Endothelial cell of umbilical vein (primary cell): ENCODE measurements at regions not wholly inside any gene's neighbourhood (a gene's known extent, or its start where the extent isn't known, plus 50 kb on each side); places are given as distances from the start of the nearest gene placed in this dataset.

Source experiments
- BruUV-seq: library from RNA; stranded (reverse); fragments of 400-500 nt; replicated peaks from 2 replicates; lab custom pipeline; 2021; lab: Mats Ljungman, UMichigan
- CTCF ChIA-PET: fragments of 300-600, 350-600 bp; sonication (Branson Sonifier 250); formaldehyde crosslinking; loops from one replicate; lab custom pipeline; 2021; ENCODE audit warnings: antibody characterized with exemption, inconsistent platforms; lab: Charles Lee
- POLR2A ChIA-PET: fragments of 300-600, 350-600 bp; sonication (Branson Sonifier 250); formaldehyde crosslinking; loops from one replicate; lab custom pipeline; 2021; ENCODE audit warnings: antibody characterized with exemption, inconsistent platforms; lab: Charles Lee
- DNase-seq: peaks from one replicate; pipeline ENCODE4 v3.0.0-alpha.2; 2011; ENCODE audit warnings: low read depth, low spot score
- FAIRE-seq: peaks from 2 replicates; lab custom pipeline; 2011; peaks lifted over from hg19 to GRCh38; lab: Jason Lieb, UNC
- H2AFZ ChIP-seq: 2 replicates; pipeline ENCODE4 v1.6.0; 2012; ENCODE audit warnings: low read depth, low read length, control low read depth, inconsistent platforms
- H3K27ac ChIP-seq: 2 replicates; pipeline ENCODE4 v1.5.1; 2011; ENCODE audit warnings: low read depth, mild to moderate bottlenecking, control low read depth, low read length, moderate library complexity; ENCODE audit not compliant: insufficient read depth
- H3K27me3 ChIP-seq, 2 experiments: 2 replicates each; pipeline versions ENCODE4 v1.6.0 to v1.6.1; 2011; ENCODE audit warnings: low read length in 2 of 2, mixed read lengths in 1 of 2; ENCODE audit not compliant: control insufficient read depth in 2 of 2, insufficient read depth in 2 of 2
- H3K36me3 ChIP-seq, 2 experiments: 2 replicates in 1 of 2; 3 replicates in 1 of 2; pipeline ENCODE4 v1.5.1; 2011; ENCODE audit warnings: low read length in 2 of 2, mild to moderate bottlenecking in 1 of 2, moderate library complexity in 1 of 2; ENCODE audit not compliant: control insufficient read depth in 2 of 2, insufficient read depth in 2 of 2; ENCODE audit errors: extremely low read depth in 1 of 2
- H3K4me1 ChIP-seq: 3 replicates; pipeline ENCODE4 v1.5.1; 2011; ENCODE audit warnings: mild to moderate bottlenecking, low read length; ENCODE audit not compliant: control insufficient read depth, insufficient read depth; ENCODE audit errors: extremely low read depth
- H3K4me2 ChIP-seq: 2 replicates; pipeline ENCODE4 v1.6.1; 2011; ENCODE audit warnings: low read length, control low read depth, mixed read lengths; ENCODE audit not compliant: insufficient read depth
- H3K4me3 ChIP-seq, 3 experiments: fragments of 200-600 bp in 1 of 3; sonication (generic), shearing (Covaris generic) in 1 of 3; replicated peaks in 1 of 3; 2 replicates each; pipeline ENCODE4 v1.5.1; 2011 to 2016; ENCODE audit warnings: control low read depth in 3 of 3, low read length in 3 of 3, mild to moderate bottlenecking in 2 of 3, inconsistent platforms in 1 of 3, low read depth in 1 of 3, moderate library complexity in 1 of 3; ENCODE audit not compliant: insufficient read depth in 1 of 3
- H3K79me2 ChIP-seq: 2 replicates; pipeline ENCODE4 v1.6.0; 2012; ENCODE audit warnings: low read length, inconsistent platforms; ENCODE audit not compliant: control insufficient read depth, insufficient read depth
- H3K9ac ChIP-seq: replicated peaks from 2 replicates; pipeline ENCODE3; 2011; ENCODE audit warnings: low read length, control low read depth; ENCODE audit not compliant: insufficient read depth; ENCODE audit errors: extremely low read depth
- H3K9me1 ChIP-seq: replicated peaks from 3 replicates; pipeline ENCODE4 v1.6.0; 2011; ENCODE audit warnings: mild to moderate bottlenecking, low read length; ENCODE audit not compliant: control insufficient read depth, insufficient read depth; ENCODE audit errors: extremely low read depth
- H3K9me3 ChIP-seq: replicated peaks from 2 replicates; pipeline ENCODE4 v1.5.1; 2012; ENCODE audit warnings: low read length, inconsistent platforms; ENCODE audit not compliant: control insufficient read depth, insufficient read depth
- H4K20me1 ChIP-seq: replicated peaks from 2 replicates; pipeline ENCODE3; 2011; ENCODE audit warnings: mild to moderate bottlenecking, low read length; ENCODE audit not compliant: control insufficient read depth, insufficient read depth; ENCODE audit errors: extremely low read depth
- CTCF ChIP-seq, 2 donors: IDR thresholded peaks; 1 replicate in 1 of 2; 2 replicates in 1 of 2; pipeline ENCODE4 v1.5.1; 2011; ENCODE audit warnings: low read length in 2 of 2, mild to moderate bottlenecking in 2 of 2, moderate library complexity in 2 of 2, control low read depth in 1 of 2, inconsistent platforms in 1 of 2, low read depth in 1 of 2; ENCODE audit not compliant: insufficient read depth in 1 of 2; ENCODE audit errors: extremely low read depth in 1 of 2
- EZH2 ChIP-seq: IDR thresholded peaks from 2 replicates; pipeline ENCODE4 v1.6.1; 2012; ENCODE audit warnings: borderline replicate concordance, low read depth, mild to moderate bottlenecking, moderate library complexity, low read length, inconsistent platforms; ENCODE audit not compliant: severe bottlenecking
- FOS ChIP-seq: IDR thresholded peaks from 2 replicates; pipeline ENCODE4 v1.6.1; 2011; ENCODE audit warnings: mild to moderate bottlenecking, low read length, moderate library complexity, borderline replicate concordance; ENCODE audit not compliant: insufficient read depth
- GATA2 ChIP-seq: IDR thresholded peaks from 2 replicates; pipeline ENCODE4 v1.7.0; 2011; ENCODE audit warnings: low read depth, mild to moderate bottlenecking, moderate library complexity, mixed read lengths, low read length; ENCODE audit not compliant: insufficient read length, insufficient read depth
- JUN ChIP-seq: IDR thresholded peaks from 2 replicates; pipeline ENCODE4 v1.6.1; 2011; ENCODE audit warnings: borderline replicate concordance, low read depth; ENCODE audit not compliant: insufficient read length, insufficient read depth
- MAX ChIP-seq: IDR thresholded peaks from 2 replicates; pipeline ENCODE4 v1.6.1; 2011; ENCODE audit not compliant: insufficient read depth, insufficient read length
- MYC ChIP-seq: IDR thresholded peaks from one replicate; pipeline ENCODE4 v1.6.1; 2011; ENCODE audit warnings: mild to moderate bottlenecking, low read depth, low read length
- POLR2A ChIP-seq: IDR thresholded peaks from 2 replicates; pipeline ENCODE4 v1.6.1; 2012; ENCODE audit warnings: low read depth, mild to moderate bottlenecking, control low read depth, low read length
- POLR2AphosphoS5 ChIP-seq: IDR thresholded peaks from 2 replicates; pipeline ENCODE4 v1.6.1; 2012; ENCODE audit warnings: low read depth, mild to moderate bottlenecking, control low read depth, low read length, moderate library complexity; ENCODE audit not compliant: insufficient read depth
- dilution Hi-C: fragments of 300-500 bp; cut with MboI; formaldehyde crosslinking; loops from one replicate; pipeline ENCODE4 v1.15.0; 2019; ENCODE audit warnings: low sequenced_read_pairs; ENCODE audit not compliant: extremely low pct_ligation_motif_present
- intact Hi-C: fragments of 100-400 bp; cut with micrococcal nuclease; formaldehyde crosslinking; loops from one replicate; pipeline ENCODE4 v1.10.0; 2022

GRCh38 chr2:58891828-58892377 lies 650.8 kb upstream of the FANCL start:
- Histone ChIP-seq H3K79me2 (no peaks in the 10 kb centered on the region), H3K27ac (no peak overlapping the region), H3K4me1 (no peaks in the 10 kb centered on the region), H2AFZ (no peak overlapping the region), H3K9me3 (no peaks in the 10 kb centered on the region), H3K9ac (no peak overlapping the region), H4K20me1 (no peaks in the 10 kb centered on the region), H3K36me3 (no peaks in the 10 kb centered on the region), H3K4me3 (no peak overlapping the region), H3K27me3 (no peaks in the 10 kb centered on the region), H3K9me1 (no peaks in the 10 kb centered on the region), H3K4me2 (no peak overlapping the region)
- DNase-seq (no peak), FAIRE-seq (no peak)
- POLR2A ChIA-PET = no interaction called here
- no peak for TF ChIP-seq POLR2AphosphoS5
- TF ChIP-seq POLR2A = no peak
- TF ChIP-seq EZH2 = no peak
- no peak for TF ChIP-seq CTCF (IDR thresholded peaks at IDR 0.05; ENCODE audit: extremely low read depth in 1 of 2, insufficient read depth in 1 of 2, low read depth in 1 of 2, low read length in 2 of 2)
- TF ChIP-seq FOS = no peak
- no peak for TF ChIP-seq GATA2
- no peak for TF ChIP-seq MYC
- no peak for TF ChIP-seq JUN
- TF ChIP-seq MAX = no peak
- CTCF ChIA-PET = no interaction called here
- no TSS peak for BruUV-seq
- intact Hi-C loops (no loop called here), dilution Hi-C loops (no loop called here)
